GM23338 (cell line): ENCODE measurements at regions not wholly inside any gene's neighbourhood (a gene's known extent, or its start where the extent isn't known, plus 50 kb on each side); places are given as distances from the start of the nearest gene placed in this dataset.

Experiments
- CTCF ChIP-seq, 2 experiments: fragments of 200-600 bp in 1 of 2; sonication (generic) in 1 of 2; conservative IDR thresholded peaks; 2 replicates each; pipeline versions ENCODE4 v1.5.1 to v1.6.1; 2016 to 2017; ENCODE audit warnings: antibody characterized with exemption in 2 of 2, low read depth in 2 of 2, mild to moderate bottlenecking in 2 of 2, moderate library complexity in 1 of 2
- ETS1 ChIP-seq: IDR thresholded peaks from 2 replicates; pipeline ENCODE4 v1.6.1; 2016; ENCODE audit warnings: antibody characterized with exemption
- EZH2 ChIP-seq: fragments of 200-600 bp; sonication (generic); IDR thresholded peaks from one replicate; pipeline ENCODE4 v1.8.0; 2017; ENCODE audit warnings: antibody characterized with exemption, mild to moderate bottlenecking, low read depth; ENCODE audit not compliant: unreplicated experiment
- EZH2phosphoT487 ChIP-seq: fragments of 200-600 bp; sonication (generic); IDR thresholded peaks from one replicate; pipeline ENCODE4 v1.8.1; 2018; ENCODE audit warnings: antibody characterized with exemption; ENCODE audit not compliant: unreplicated experiment
- POLR2AphosphoS5 ChIP-seq: IDR thresholded peaks from 2 replicates; pipeline ENCODE4 v1.6.1; 2016; ENCODE audit warnings: antibody characterized with exemption, low read depth
- REST ChIP-seq: IDR thresholded peaks from one replicate; pipeline ENCODE4 v1.6.1; 2018; ENCODE audit warnings: antibody characterized with exemption; ENCODE audit not compliant: unreplicated experiment
- STAT1 ChIP-seq: IDR thresholded peaks from one replicate; pipeline ENCODE4 v1.6.1; 2016; ENCODE audit warnings: antibody characterized with exemption; ENCODE audit not compliant: unreplicated experiment
- ZNF331 ChIP-seq: fragments of 250-450 bp; sonication (Bioruptor Pico); IDR thresholded peaks from 2 replicates; pipeline ENCODE4 v1.5.0; 2020; ENCODE audit warnings: low read depth, mild to moderate bottlenecking, moderate library complexity

GRCh38 chr7:17043012-17043877, 161.5 kb upstream of the AGR3 start:
- TF ChIP-seq CTCF (conservative IDR thresholded peaks at IDR 0.05; ENCODE audit: low read depth in 2 of 2) = no peak
- no peak for TF ChIP-seq EZH2
- TF ChIP-seq EZH2phosphoT487 = no peak
- TF ChIP-seq ZNF331 = no peak
- no peak for TF ChIP-seq POLR2AphosphoS5
- no peak for TF ChIP-seq REST
- TF ChIP-seq STAT1 = no peak
- no peak for TF ChIP-seq ETS1
